ENCODE measurements at regions not wholly inside any gene's neighbourhood (a gene's known extent, or its start where the extent isn't known, plus 50 kb on each side); places are given as distances from the start of the nearest gene placed in this dataset.

- Histone ChIP-seq H3K9me3 (no peaks in the 10 kb centered on the region), H3K4me3 (no peak overlapping the region), H3K4me1 (replicated peaks) (no peaks in the 10 kb centered on the region), H3K36me3 (no peaks in the 10 kb centered on the region), H3K27me3 (replicated peaks; ENCODE audit: insufficient read depth) (no peaks in the 10 kb centered on the region), H3K27ac (no peak overlapping the region)
- intact Hi-C loops (cut with DNase I) = no loop called here
- TF ChIP-seq POLR2A (IDR thresholded peaks at IDR 0.05) (no peak), POLR2AphosphoS5 (IDR thresholded peaks at IDR 0.05) (no peak)
- TF ChIP-seq, protein P1, sequence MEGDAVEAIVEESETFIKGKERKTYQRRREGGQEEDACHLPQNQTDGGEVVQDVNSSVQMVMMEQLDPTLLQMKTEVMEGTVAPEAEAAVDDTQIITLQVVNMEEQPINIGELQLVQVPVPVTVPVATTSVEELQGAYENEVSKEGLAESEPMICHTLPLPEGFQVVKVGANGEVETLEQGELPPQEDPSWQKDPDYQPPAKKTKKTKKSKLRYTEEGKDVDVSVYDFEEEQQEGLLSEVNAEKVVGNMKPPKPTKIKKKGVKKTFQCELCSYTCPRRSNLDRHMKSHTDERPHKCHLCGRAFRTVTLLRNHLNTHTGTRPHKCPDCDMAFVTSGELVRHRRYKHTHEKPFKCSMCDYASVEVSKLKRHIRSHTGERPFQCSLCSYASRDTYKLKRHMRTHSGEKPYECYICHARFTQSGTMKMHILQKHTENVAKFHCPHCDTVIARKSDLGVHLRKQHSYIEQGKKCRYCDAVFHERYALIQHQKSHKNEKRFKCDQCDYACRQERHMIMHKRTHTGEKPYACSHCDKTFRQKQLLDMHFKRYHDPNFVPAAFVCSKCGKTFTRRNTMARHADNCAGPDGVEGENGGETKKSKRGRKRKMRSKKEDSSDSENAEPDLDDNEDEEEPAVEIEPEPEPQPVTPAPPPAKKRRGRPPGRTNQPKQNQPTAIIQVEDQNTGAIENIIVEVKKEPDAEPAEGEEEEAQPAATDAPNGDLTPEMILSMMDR (IDR thresholded peaks at IDR 0.05) = no peak
- peak; percentile 4 for DNase-seq (ENCODE audit: low spot score)
- 47% methylated on average over 3 of the region's 3 CpGs for WGBS
Observed at GRCh38 chrX:51837921-51838320, 55.5 kb upstream of the MAGED1 start.

All from prostate gland (tissue), 2 donors.